AG04450 (cell line): ENCODE measurements at regions not wholly inside any gene's neighbourhood (a gene's known extent, or its start where the extent isn't known, plus 50 kb on each side); places are given as distances from the start of the nearest gene placed in this dataset.

Experiments
- CTCF ChIA-PET: fragments of 300-600, 350-600 bp; formaldehyde crosslinking; extraction: SDS; loops from one replicate; lab custom pipeline; 2022; ENCODE audit warnings: antibody characterized with exemption, inconsistent platforms; lab: Charles Lee
- POLR2A ChIA-PET: fragments of 350-600 bp; formaldehyde crosslinking; extraction: SDS; loops from one replicate; lab custom pipeline; 2021; ENCODE audit warnings: antibody characterized with exemption, inconsistent platforms; lab: Yijun Ruan, JAX
- DNase-seq: peaks from one replicate; pipeline ENCODE4 v3.0.0-alpha.2; 2011; ENCODE audit warnings: low read depth, low spot score
- H3K27ac ChIP-seq: one replicate; pipeline ENCODE4 v1.5.1; 2012; ENCODE audit warnings: low read depth, low read length, control low read depth
- H3K27me3 ChIP-seq: one replicate; pipeline ENCODE4 v1.6.0; 2012; ENCODE audit warnings: low read length; ENCODE audit not compliant: control insufficient read depth, insufficient read depth
- H3K4me3 ChIP-seq: 2 replicates; pipeline ENCODE4 v1.5.1; 2011; ENCODE audit warnings: mild to moderate bottlenecking, low read depth, low read length, control low read depth
- H3K9me3 ChIP-seq: 2 replicates; pipeline ENCODE4 v1.5.1; 2012; ENCODE audit warnings: low read length; ENCODE audit not compliant: control insufficient read depth, insufficient read depth
- TF ChIP-seq, protein P1 (sequence below): IDR thresholded peaks from 2 replicates; pipeline ENCODE4 v1.5.1; 2011; ENCODE audit warnings: low read depth, low read length, control low read depth, inconsistent platforms

- peaks cover 50% of the 10 kb centered on the region for H3K9me3 ChIP-seq
- no peak for DNase-seq
- ChIA-PET POLR2A (no interaction called here), CTCF (no interaction called here)
- H3K4me3 ChIP-seq = no peak overlapping the region
- H3K27me3 ChIP-seq = no peaks in the 10 kb centered on the region
- no peak overlapping the region for H3K27ac ChIP-seq
- TF ChIP-seq, protein P1, sequence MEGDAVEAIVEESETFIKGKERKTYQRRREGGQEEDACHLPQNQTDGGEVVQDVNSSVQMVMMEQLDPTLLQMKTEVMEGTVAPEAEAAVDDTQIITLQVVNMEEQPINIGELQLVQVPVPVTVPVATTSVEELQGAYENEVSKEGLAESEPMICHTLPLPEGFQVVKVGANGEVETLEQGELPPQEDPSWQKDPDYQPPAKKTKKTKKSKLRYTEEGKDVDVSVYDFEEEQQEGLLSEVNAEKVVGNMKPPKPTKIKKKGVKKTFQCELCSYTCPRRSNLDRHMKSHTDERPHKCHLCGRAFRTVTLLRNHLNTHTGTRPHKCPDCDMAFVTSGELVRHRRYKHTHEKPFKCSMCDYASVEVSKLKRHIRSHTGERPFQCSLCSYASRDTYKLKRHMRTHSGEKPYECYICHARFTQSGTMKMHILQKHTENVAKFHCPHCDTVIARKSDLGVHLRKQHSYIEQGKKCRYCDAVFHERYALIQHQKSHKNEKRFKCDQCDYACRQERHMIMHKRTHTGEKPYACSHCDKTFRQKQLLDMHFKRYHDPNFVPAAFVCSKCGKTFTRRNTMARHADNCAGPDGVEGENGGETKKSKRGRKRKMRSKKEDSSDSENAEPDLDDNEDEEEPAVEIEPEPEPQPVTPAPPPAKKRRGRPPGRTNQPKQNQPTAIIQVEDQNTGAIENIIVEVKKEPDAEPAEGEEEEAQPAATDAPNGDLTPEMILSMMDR = no peak
Measured at GRCh38 chr12:131330106-131330815, 376.6 kb downstream of the ADGRD1 start.

DNA sequence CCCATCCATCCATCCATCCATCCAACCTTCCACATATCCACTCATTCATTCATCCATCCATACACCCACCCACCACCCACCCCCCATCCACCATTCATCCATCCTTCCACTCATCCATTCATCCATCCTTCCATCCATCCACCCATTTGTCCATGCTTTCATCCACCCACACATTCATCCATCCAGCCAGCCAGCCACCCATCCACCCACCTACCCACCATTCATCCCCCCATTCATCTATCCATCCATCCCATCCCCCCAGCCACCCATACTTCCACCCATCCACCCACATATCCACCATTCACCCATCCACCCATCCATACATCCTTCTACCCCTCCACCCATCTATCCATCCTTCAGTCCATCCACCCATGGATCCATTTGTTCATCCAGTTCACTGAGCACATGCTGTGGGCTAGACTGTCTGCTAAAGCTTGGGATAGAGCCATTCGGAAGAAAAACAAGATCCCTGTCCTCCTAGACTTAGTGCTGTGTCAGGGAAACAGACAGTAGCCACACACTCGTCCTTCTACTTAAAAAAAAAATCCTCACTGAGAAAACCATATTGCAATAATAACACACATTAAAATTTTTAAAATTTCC is 377.5 kb downstream of the ADGRD1 start:
- DNase-seq = no peak
- Histone ChIP-seq H3K4me3 (no peak overlapping the region), H3K27me3 (no peaks in the 10 kb centered on the region), H3K9me3 (peaks cover 43% of the 10 kb centered on the region), H3K27ac (no peak overlapping the region)
- TF ChIP-seq, protein P1 = no peak
- ChIA-PET CTCF (no interaction called here), POLR2A (no interaction called here)

DNA sequence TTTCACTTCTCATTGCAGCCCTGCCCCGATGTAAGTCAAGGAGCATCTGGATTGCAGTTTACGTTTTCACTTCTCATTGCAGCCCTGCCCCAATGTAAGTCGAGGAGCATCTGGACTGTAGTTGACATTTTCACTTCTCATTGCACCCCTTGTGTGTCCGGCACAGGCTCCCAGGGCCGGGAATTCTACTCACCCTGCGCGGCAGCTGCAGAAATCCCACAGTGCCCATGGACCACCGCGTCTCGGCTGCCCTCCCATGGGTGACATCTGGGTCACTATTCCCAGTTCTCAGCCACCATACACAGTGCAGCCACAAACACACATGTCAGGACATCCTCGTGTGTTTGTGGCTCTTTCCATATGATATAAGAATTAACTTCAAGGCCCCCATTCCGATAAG is 378.5 kb downstream of the ADGRD1 start:
- ChIA-PET POLR2A (no interaction called here), CTCF (no interaction called here)
- H3K27ac ChIP-seq = no peak overlapping the region
- no peak for DNase-seq
- no peak overlapping the region for H3K4me3 ChIP-seq
- TF ChIP-seq, protein P1 = no peak
- H3K9me3 ChIP-seq = peaks cover 43% of the 10 kb centered on the region
- no peaks in the 10 kb centered on the region for H3K27me3 ChIP-seq

GRCh38 chr12:131333136-131333535 is 377.8 kb upstream of the SFSWAP start:
- H3K27me3 ChIP-seq = no peaks in the 10 kb centered on the region
- H3K9me3 ChIP-seq = peaks cover 38% of the 10 kb centered on the region
- ChIA-PET POLR2A (no interaction called here), CTCF (no interaction called here)
- H3K4me3 ChIP-seq = no peak overlapping the region
- no peak for DNase-seq
- no peak overlapping the region for H3K27ac ChIP-seq
- TF ChIP-seq, protein P1 = no peak

- TF ChIP-seq, protein P1 = no peak
- POLR2A ChIA-PET = no interaction called here
- Histone ChIP-seq H3K27me3 (no peaks in the 10 kb centered on the region), H3K27ac (no peak overlapping the region), H3K9me3 (peaks cover 36% of the 10 kb centered on the region), H3K4me3 (no peak overlapping the region)
- DNase-seq = no peak
- CTCF ChIA-PET = no interaction called here
Measured at GRCh38 chr12:131333621-131334440, 377.1 kb upstream of the SFSWAP start.
